Dermis microvascular lymphatic vessel endothelial cell (primary cell): ENCODE measurements at regions not wholly inside any gene's neighbourhood (a gene's known extent, or its start where the extent isn't known, plus 50 kb on each side); places are given as distances from the start of the nearest gene placed in this dataset.

Source experiments
- DNase-seq, 2 donors: peaks; one replicate each; pipeline versions ENCODE4 v3.0.0 to v3.0.0-alpha.2; 2010; ENCODE audit warnings: low read depth in 2 of 2

DNA sequence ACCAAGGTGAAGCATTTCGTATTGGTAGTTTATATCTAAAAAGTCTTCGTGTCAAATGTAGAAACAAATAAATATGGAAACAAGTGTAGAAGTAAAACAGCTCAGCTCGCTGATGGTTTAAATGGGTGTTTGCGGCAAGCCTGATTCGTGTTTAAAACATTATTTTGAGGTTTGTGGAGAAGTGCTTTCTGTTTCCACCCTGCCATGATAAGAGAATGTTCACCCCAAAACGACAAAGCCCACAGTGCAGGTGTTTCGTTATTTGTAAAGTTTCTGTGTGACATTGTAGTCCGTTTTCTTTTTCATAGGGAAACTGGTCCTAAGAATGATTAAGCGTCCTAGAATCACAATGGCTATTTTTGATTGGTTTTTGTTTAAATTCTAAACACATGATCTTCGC lies 316.2 kb upstream of the SHH start:
- no peak for DNase-seq

DNA sequence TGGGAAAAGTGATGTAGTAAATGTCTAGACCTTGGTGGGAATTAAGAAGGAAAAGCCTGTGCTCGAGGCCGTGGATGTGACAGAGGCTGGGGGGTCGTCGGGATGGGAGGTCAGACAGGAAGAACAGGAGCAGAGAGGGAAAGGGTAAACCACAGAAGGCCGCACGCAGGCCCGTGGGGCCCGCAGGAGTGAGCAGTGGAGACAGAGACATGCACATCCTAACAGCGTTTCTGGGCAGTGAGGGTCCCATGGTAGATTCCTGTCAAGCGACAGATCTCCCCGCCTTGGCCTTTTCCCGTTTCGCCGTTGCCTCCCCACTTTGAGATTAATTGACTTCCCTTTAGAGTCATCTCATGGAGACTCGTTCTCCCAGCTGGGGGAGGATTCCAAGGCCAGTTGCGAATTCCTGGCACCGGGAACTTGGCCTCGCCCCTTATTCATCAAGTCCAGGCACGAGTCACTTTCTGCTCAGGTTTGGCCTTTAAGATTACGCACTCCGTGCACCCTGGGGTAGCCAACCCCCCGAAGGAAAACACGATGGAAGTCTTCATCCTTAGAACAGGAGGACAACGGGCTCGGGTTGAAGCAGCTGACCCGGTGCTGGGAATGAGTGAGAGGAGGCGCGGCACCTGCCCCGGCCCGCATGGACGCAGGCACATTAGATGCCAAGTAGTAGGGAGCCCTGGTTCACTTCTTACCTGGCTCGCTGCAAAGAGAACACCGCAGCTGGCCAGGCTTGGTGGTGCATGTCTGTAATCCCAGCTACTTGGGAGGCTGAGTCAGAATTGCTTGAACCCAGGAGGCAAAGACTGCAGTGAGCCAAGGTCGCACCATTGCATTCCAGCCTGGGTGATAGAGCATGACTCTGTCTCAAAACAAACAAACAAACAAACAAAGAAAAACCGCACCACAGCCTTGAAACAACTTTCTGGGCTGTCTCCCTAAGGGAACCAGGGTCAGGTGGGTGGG lies 315.2 kb upstream of the SHH start:
- no peak for DNase-seq

DNA sequence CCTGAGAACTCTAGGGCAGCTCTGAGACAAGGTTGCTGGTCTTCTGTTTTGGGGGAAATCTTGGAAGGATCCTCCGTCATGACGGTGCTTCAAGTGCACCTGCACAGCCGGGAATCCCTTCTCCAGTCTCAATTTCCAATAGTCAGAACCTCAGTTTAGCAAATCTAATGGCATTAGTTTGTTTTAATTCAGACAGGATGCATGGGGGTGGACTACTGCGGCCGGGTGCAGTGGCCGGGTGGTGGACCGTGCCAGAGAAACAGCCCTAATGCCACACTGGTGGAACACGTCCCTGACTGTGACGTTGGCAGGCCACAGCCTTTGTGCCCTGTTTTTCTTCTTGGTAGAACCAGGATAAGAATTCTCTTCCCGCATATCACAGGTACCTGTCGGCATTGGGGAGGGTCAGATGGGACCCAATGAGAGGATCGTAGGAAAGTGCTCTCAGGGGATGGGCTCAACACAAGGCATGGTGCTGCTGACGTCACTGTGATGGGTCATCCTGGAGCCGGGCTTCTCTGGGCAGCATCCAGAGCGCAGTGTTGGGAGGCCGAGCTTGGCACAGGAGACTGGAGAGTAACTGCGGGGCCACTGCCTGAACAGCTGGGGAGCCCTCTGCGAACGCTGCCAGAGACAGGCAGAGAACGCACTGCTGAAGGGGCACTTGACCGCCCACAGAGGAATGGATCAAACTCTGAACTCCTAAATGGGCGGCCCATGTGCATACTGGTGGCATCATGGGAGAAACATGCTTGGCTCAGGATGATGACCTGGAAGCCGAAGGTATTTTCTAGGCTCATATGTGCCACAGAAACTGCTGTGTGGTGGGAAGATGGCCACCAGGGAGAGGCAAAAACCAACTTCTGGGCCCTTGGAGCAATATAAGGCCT lies 313.8 kb upstream of the SHH start:
- no peak for DNase-seq

DNA sequence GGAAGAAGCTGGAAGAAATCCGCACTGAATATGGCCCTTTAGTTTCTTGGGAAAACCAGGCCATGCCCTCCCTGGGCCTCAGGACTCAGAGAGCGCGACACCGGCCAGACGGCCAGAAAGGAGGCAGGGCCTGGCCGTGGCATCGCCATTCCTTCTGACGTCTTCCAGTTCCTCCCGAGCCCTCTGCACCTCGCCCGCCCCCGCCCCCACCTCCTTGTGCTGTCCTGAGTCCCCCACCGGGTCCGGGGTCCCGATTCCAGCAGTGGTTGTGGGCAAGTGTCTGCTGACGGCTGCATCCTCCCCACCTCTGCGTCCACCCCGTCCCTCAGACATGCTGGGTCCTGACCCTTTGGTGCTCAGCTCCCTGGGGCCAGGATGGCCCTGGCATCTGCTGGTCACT lies 312.1 kb upstream of the SHH start:
- DNase-seq: no peak

DNA sequence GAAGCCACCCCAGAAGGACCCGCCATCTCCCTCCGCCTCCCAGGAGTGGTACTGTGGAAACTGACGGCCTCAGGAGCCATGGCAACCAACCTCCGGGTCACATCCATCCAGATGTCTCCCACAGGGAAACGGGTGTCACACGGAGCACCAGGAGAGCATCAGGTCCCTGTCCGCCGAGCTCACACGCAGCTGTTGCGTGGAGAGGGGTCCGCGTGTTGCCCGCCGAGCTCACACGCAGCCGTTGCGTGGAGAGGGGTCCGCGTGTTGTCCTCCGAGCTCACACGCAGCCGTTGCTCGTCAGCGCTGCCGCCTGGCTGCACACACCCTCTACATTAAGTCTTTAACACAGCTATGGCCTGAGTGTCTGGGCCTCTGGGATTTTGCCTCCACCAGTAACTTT lies 311.1 kb upstream of the SHH start:
- DNase-seq: no peak

- no peak for DNase-seq
Observed at GRCh38 chr7:156122752-156123354, 310.6 kb upstream of the SHH start.

GRCh38 chr7:156121956-156122355 lies 309.7 kb upstream of the SHH start:
- no peak for DNase-seq

DNA sequence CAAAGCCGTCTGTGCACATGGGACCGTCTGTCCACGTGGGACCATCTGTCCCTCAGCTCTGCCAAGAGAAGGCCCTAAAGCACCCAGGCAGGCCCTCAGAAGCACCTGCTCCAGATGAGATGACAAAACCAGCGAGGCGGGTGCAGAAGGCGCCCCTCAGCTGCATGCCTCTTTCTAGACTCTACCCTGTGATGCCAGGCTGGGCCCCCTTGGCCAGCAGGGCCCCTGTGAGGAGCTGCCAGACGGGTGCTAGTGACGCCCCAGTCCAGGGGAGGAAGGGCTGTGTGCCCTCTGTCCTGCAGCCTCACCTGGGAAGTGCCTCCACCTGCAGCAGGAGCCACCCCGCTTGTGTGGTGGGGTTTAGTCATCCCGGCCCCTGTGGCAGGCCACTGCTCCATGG lies 309.2 kb upstream of the SHH start:
- no peak for DNase-seq

GRCh38 chr7:156120552-156120951 lies 308.3 kb upstream of the SHH start:
- no peak for DNase-seq

DNA sequence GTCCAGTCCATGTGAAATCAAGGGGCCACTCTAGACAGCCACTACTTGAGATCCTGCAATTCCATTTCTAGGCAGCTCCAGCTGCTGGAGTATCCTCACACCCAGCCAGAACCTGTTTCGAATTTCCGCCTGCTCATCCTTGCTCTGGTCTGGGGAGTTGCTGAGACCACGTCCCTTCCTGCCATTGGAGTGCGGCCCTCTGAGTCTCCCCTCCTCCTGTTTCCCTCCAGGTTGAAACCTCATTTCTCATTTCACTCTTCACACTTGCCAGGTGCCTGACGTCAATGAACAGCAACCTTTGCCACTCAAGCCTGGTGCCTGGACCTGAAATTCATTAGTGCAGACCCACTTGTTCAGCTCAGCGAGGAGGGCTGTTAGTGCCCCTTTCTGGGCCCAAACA lies 307.5 kb upstream of the SHH start:
- DNase-seq: no peak

DNA sequence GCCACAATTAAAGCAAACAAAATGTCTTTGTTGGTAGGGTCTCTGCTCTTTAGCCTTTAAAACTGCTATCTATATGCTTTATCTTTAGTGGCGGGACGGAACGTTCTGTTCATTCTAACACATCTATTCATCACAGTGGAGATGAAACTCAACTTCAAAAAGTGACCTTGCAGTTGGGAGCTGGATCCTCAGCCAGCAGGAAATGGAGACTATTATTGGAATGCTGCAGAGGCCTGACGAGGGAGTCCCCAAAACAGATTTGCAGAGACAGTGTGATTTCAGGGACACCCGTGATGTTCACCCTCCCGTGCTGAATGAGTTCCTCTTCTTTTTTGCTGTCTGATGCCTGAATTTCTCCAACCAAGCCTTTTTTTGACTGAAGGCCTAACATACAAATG lies 306.0 kb upstream of the SHH start:
- DNase-seq: no peak

GRCh38 chr7:156117542-156118247 lies 305.4 kb upstream of the SHH start:
- no peak for DNase-seq

DNA sequence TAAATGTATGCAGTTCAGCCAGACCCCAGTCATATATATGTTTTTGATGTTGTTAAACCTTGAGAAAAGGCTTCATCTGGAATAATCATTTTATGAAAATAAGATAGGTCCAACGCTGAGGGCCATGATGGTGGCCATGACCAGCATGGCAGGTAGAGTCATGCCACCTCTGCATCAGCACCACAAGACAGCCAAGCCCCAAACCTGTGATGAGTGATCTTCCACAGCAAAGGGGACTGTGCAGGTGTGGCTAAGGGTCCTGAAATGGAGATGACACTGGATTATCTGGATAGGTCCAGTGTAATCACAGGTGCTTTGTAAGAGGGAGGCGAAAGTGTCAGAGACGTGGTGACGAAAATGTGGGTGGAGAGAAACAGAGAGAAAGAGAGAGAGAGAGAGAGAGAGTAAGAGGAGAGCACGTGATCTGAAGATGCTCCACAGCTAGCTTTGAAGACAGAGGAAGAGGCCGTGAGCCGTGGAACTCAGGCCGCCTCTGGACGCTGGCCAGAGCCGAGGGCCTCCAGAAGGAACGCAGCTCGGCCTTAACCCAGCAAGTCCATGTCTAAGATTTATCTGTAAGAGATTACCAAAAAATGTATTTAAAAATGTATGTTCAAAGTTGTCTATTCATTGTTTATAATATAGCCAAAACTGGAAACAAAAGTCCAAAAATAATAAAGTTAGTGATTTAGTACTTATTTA lies 304.4 kb upstream of the SHH start:
- no peak for DNase-seq

- DNase-seq: no peak
Observed at GRCh38 chr7:156115582-156115981, 303.3 kb upstream of the SHH start.

DNA sequence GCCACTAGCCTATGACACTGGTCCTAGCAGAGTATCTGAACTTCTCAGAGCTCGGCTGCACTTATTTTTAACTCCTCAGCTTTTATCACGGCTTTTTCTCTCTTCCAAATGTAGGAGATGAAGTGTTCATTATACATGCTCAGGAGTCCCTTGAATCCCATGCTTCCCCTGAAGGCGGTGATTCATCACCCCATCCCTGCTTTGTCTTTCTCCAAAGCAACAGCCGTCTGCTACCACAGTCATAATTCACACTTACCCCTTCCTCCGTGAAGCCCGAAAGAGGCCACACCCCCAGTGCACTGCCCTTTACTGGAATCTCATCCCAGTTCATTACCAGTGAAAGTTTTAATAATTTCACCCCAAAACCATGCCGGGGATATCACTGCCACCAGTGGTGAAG lies 301.5 kb upstream of the SHH start:
- DNase-seq: no peak

GRCh38 chr7:156109988-156110387 lies 297.7 kb upstream of the SHH start:
- DNase-seq: no peak

DNA sequence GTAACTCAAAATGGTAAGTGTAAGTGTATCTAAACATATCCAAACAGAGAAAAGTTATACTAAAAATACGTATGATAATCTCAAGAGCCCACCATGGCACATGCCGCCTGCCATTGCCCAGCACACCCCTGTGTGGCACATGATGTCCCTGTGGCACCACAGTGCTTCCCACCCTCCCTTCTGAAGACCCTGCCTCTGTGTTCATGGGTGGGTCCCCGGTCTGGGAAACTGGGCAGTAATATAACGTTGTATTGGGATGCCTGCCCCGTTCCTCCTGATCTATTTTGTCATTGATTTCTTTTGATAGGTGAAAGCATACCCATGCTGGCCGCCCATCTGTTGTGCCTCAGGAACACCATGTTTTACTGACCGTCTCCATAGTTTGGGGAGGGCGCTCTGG lies 296.8 kb upstream of the SHH start:
- DNase-seq: no peak

DNA sequence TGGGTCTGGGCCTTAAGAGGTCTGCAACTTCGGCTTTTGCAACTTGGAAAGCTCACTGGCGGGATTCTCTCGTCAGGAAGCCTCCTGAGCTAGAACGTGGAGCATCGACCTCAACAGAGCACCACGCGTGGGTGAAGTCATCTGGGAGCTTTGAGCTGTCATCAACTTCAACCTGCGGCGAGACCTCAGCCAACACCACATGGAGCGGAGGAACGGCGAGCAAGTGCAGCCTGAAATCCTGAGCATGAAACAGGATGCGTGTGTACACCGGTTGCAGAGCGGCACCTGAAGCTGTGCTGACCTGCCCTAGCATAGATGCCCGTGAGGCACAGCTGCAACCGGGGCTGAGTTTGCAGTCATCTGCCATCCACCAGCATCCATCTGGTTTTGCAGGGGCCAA lies 295.7 kb upstream of the SHH start:
- DNase-seq: no peak

GRCh38 chr7:156106107-156106426 lies 293.8 kb upstream of the SHH start:
- no peak for DNase-seq

GRCh38 chr7:156105337-156106106 lies 293.3 kb upstream of the SHH start:
- no peak for DNase-seq
